HG03159 (cell line): ENCODE measurements at regions not wholly inside any gene's neighbourhood (a gene's known extent, or its start where the extent isn't known, plus 50 kb on each side); places are given as distances from the start of the nearest gene placed in this dataset.

Source experiments
- ATAC-seq: cut with Tn5 transposase; IDR thresholded peaks from one replicate; pipeline ENCODE4 v1.9.1; 2021; ENCODE audit warnings: mild to moderate bottlenecking, moderate library complexity; ENCODE audit not compliant: unreplicated experiment

DNA sequence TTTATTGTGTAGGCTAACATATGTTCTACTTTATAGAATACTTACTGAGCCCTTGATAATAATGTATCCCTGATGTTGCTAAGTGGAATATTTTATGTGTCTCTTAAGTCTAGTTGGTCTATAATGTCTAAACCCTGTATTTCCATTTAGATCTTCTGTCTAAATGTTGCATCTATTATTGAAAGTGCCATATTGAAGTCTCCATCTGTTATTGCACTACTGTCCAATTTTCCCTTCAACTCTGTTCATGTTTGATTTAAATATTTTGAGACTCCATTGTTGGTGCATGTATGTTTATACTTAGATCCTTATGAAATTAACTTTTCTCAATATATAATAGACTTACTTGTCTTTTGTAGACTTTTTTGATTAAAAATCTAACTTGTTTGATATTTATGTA is 924.5 kb upstream of the KCND2 start:
- ATAC-seq: no peak

DNA sequence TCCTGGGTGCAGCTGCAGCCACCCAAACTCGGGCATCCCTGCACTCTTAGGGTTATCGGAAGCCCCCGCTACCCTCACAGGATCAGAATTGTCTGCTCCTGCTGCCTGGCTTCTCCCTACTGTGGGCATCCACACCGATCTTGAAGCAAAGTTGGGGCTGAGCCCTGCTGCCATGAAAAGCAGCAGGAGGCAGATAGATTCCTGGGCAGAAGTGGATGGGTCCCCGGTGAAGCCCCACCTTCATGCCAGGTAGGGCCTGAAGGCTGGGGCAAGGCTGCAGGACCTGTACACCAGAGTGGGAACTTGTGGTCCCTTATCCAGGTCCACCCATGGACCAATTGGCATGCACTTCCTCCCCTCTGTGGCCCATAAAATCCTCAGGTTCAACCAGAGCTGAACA is 922.6 kb upstream of the KCND2 start:
- no peak for ATAC-seq

DNA sequence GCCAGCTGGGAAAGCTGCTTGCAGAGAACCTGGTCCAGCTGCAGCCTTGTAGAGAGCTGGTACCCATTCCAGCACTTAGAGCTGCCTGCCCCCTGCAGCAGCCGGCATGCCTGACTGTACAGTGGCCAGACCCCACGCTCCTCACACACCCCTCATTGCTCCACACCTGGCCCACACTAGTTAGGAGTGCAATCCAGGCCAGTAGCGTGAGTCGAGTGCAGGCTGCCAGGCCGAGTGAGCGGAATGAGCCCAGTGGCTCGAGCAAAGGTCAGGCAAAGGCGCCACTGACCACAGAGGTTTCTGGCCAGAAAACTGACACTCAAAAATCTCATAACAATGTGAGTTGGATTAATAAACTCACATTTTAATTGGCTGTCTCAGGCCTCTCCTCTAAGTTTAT is 921.7 kb upstream of the KCND2 start:
- ATAC-seq: no peak

DNA sequence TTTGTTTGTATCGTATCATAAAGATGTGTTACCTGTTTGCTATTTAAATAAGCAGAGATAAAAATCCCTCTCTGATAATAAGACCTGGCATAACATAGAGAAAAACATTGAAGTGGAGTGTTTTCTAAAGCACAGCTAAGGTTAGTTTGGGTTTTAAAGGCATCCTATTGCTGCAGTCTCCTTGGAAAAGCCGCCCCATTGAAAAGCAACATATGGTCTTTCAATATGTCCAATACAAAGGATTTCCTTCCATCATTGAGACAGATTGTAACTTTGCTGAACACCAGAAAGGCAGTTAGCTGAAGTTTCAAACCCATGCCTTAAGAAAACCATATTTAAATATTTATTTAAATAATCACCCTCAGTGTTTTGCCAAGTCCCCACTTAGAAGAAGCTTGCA is 898.5 kb upstream of the KCND2 start:
- no peak for ATAC-seq

DNA sequence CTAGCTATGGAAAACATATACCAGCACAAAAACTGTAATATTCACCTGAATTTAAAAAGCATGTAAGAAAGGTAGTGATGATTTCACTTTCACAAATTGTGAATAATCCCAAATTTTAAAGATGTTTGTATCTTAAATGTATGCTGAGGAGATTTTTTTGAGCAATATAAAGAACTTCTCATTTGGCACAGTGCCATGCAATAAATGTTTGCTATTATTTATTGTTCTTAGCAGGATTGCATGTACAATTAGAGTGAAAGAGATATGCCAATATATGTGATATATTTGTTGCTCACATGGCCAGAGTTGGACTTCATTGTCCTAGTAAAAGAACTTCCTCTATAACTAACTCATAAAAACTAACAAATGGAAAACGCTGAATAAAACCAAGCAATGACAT is 895.1 kb upstream of the KCND2 start:
- ATAC-seq: no peak

DNA sequence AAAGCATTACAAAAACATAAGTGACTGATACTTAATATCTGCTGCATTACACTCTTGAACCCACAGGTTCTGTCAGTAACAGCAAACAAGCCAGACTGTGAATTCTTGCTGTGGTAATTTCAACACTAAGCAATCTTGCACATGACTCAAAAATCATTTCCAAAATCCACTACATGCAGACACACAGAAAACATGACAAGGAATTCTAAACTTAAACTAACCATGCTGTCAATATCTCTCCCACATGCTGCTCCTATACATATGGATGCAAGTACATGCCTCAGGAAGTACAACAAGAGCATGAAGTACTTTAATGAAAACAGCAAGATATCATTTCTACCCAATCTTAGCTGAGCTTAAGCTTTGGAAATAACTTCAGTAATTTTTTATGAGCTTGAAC is 890.2 kb upstream of the KCND2 start:
- ATAC-seq: no peak

DNA sequence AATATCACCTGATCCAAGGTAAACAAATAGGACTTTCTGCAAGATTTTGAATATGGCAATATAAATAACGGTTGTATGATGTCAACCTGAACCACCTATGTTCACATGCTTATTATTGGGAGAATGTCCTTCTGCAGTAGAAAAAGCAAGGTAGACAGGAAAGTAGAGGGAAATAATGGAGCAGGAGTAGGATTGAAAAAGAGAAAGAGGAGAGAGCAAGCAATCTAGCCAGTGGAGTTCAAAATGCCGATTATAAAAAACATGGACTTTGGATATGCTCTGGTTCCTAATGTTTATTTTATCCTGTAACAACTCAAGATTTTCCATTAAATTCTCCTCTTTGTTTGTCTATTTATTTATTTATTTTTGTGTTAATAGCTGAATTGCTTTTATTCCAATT is 878.0 kb upstream of the KCND2 start:
- ATAC-seq: no peak

DNA sequence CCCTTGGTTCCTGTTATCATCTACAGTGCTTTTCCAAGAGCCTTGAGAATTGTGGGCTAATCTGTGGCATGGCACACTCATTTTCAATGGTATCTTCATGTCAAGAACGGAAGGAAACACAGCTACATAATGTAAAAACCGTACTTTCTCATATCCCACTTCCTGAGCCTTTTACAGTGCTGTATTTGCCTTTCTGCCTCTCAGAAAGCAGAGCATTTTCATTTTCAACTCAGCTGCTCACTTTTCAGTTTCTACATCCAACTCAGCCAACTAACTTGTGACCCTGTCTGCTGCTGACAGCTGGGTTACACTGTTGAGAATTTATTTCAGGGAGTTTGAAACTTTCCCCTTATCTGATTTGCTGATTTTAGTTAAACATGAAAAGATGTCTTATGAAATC is 875.8 kb upstream of the KCND2 start:
- peak; percentile 91 for ATAC-seq

DNA sequence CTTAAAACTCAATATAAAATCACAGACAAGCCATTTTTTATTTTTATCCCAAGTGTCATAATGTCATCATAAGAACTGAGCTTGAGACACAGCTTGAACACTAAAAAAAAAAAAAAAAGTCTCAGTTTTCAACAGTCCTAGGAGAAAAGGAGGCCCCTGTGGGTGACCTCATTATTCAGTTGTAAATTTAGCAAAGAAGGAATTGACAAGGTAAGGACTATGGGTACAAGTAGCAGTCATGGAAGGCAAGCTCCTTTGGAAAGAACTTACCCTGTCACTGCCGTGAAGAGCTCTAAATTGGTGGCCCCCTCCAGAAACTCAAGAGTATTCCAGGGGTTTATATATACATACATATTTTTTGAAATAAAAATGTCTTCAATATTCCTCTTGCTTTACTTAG is 864.4 kb upstream of the KCND2 start:
- no peak for ATAC-seq

DNA sequence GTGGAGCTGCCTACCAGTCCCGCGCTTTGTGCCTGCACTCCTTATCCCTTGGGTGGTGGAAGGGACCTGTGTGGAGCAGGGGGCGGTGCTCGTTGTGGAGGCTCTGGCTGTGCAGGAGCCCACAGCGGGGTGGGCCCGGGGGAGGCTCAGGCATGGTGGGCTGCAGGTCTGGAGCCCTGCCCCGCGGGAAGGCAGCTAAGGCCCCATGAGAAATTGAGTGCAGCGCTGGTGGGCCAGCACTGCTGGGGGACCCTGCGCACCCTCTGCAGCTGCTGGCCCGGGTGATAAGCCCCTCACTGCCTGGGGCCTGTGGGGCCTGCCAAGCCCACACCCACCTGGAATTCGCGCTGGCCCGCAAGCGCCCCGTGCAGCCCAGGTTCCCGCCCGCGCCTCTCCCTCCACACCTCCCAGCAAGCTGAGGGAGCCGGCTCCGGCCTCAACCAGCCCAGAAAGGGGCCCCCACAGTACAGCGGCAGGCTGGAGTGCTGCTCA is 859.6 kb upstream of the KCND2 start:
- no peak for ATAC-seq

DNA sequence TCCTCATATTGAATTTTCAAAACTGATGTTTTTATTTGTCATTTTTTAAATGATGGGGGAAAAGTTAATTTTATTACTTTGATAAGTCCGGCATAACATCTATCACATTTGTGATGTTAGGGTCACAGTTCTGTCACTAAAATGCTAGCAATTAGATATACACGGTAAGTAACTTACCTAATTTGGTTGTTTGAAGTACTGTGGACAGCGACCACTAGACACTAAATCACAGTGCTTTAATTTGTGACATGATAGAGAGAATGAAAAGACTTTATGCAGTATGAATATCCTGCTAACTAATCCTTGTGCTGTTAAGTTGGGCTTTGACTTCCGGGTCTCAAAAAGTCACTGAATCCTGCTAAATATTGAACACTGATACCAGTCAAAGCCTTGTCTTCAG is 857.3 kb upstream of the KCND2 start:
- ATAC-seq: no peak

DNA sequence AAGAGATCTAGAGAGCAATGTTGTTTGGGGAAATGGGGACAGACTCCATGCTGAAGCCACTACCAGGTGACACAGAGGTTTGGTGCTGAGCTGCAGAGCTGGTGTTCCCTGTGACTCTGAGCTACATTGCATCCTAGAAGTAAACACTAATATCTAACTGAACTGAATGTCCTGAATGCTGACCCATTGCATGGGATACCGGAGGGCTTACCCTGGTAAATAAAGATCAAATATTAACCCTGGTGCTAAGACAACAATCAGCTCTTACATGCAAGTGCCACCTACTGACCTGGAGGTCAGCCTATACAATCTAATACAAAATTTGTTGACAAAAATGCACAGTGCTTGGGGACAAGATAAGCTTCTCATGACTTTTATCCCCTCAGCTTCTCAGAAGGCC is 851.3 kb upstream of the KCND2 start:
- no peak for ATAC-seq

DNA sequence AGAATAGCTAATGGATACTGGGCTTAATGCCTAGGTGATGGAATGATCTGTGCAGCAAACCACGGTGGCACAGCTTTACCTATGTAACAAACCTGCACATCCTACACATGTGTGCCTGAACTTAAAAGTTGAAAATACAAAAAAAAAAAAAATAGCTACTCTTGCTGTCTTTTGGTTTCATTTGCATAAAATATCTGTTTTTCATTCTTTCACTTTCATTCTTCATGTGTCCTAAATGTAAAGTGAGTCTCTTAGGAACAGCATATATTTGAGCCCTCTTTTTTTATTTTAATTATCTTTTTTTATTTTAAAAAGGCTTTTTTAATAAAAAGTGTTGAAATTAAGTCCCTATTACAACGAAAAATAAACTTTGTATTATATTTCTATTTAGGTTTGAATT is 836.1 kb upstream of the KCND2 start:
- ATAC-seq: no peak

DNA sequence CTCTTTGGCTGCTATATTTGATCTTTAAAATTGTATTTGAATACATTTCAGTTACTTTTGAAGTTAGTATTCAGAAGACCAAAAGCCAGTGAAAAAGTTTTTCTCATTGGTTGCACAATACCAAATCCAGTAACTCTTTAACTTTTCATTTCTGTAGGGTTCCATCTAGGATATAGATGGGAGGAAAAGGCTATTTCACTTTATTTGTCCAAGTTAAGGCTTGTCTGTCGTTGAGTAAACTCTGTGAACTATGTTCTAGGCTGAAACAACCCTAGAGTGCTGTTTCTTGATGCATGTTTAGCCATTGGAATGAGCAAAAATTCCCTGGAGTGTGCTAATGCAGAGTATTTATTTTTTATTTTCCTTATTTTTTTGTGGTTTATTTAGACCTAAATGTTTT is 834.7 kb upstream of the KCND2 start:
- ATAC-seq: no peak

DNA sequence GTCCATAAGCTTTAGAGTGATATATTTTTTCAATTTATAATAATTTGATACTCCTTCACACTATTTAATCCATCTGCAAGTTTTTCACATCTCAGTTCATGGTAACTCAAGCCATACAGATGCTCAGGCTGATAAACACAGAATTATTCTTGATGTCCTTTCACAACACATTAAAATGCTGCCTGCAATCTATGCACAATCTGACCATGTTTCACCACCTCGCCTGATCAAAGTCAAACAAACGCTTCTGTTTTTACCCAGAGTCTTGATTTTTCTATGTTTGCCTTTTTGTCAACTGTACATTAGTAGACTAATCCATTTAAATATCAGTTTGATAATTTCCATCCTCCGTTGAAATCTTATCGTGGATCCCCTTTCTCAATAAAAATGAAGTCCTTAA is 833.8 kb upstream of the KCND2 start:
- no peak for ATAC-seq

DNA sequence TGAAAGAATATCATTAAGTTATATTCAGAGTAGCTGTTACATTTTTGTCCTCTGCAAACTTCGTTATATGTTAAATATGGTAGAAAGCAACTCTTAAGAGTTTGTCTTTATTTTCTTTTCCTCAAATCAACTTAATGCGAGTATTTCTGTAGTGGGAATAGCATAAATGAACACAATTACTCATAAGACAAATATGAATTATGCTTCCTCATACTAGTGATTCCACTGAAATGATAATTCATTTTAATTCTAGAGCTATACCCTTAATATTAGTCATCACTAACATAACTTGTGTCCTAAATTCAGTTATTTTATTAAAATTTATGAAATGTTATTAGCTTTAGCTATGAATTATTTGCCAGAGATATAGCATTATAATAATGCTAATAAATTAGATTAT is 820.6 kb upstream of the KCND2 start:
- no peak for ATAC-seq

DNA sequence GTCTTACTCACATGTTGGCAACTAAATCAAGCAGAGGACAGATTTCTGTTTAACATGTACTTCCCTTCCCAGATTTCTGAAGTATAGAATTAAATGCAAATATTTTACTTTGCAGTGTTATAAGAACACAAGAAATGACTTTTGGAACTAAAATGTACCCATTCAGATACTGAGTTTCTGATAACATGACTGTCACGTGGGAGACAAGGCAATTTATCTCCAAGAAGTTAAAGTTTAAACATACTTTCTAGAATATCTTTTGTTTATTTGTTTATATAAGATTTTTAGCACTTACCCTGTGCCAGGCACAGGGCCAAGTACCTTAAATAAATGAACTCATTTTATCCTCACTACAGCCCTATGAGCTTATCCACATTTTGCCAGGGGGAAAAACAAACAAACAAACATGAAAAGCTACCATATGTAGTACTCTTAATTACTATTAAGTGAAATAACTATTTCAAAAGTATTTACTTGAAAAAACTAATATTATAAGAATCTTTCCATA is 807.1 kb upstream of the KCND2 start:
- ATAC-seq: no peak

DNA sequence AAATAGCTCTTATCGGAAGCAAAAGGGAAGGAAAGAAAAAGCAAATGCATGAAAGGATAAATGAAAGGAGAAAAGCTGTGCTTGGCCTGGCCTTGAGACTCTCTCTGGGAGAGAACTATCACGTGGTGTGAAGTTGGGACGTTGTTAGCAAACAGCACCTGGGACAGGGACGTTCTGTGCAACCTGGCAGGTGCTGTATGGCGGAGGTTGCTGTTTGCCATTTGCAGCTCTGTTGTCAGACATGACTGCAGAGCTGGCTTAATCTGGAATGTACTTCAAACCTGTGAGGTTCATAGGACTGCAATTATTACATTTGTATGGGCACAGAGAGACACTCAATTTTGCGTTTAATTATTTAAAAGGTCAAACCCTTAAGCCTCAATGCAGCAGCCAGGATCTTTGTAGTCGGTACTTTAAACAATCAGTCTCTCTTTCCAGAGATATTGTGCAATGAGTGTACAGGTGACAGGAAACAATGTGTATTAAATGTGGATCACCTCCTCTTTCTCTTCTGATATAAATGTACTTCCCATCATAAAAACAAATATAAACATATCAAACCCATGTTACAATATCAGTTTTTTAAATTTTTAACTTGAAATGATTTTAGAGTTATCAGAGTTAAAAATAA is 800.5 kb upstream of the KCND2 start:
- no peak for ATAC-seq

DNA sequence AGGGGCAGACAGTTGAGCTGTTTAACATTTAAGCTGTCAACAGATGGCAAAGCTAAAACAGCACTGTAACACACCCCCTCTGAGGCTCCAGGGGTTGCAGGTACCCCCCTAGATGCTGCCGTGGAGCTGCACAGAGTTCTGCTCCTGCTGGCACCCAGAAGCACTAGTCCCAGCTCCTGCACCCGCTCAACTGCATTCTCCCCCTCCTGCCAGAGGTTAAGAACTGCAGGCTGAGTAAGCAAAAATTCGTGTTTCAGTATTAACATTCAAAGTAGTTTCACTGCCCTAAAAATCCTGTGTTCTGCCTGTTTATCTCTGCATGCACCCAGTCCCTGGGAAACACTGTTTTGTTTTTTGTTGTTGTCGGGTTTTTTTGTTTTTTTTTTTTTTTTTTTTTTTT is 790.8 kb upstream of the KCND2 start:
- ATAC-seq: peak; percentile 99

DNA sequence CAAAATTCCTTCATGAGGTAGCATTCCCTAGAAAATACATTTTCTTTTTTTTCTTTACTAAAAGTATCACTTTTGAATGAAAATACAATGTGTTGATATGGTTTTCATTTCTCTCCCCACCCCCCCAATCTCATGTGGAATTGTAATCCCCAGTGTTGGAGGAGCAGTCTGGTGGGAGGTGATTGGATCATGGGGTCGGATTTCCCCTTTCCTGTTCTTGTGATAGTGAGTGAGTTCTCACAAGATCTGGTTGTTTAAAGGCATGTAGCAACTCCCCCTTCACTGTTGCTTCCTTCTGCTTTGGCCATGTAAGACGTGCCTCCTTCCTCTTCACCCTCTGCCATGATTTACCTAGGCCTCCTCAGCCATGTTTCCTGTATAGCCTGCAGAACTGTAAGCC is 790.3 kb upstream of the KCND2 start:
- no peak for ATAC-seq

DNA sequence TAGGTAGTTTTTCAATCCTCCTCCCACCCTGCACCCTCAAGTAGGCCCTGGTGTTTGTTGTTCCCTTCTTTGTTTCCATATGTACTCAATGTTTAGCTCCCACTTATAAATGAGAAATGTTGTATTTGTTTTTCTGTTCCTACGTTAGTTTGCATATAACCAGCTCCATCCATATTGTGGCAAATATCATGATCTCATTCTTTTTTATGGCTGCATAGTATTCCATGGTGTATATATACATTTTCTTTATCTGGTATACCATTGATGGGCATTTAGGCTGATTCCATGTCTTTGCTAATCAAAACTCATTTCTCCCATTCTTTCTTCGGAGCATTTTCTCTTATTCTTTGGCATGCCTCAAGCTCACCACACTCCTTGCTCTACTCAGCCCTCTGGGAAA is 789.6 kb upstream of the KCND2 start:
- no peak for ATAC-seq

DNA sequence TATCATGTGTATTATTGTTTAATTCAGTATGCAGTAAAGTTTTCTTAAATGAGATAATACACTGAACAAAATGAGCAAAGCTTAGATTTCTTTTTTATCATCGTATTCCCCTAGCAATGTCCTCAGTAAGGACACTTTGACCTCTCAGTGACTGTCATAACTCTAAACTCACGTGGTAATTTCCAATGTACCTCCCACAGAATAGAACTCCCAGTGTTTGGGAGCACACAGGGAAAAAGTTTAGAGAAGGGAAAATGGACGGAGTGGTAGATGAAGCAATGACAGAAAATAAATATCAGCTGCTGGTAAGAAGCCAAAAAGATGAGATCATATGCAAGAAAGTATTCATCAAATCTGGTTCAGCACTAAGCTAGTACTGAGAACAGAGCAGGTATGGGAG is 758.6 kb upstream of the KCND2 start:
- ATAC-seq: no peak

DNA sequence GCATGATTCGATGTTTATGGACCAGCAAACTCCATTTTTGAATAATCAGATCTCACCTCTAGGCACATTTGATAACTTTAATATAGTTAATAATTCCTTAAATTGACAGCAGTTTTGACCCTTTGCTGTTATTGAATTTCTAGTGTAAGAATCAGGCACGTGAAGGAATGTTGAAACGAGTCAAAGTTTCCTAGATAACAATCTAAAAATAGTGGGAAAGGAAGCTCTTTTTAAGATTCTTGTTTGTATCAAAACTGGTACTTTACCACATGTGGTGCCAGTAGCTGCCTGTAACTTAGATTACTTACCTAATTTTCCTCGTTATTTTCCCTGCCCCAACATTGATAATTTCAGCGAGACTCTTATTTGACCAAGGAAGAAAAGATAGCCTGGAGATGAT is 757.8 kb upstream of the KCND2 start:
- ATAC-seq: no peak
